Smooth muscle cell (in vitro differentiated cells): ENCODE measurements at regions not wholly inside any gene's neighbourhood (a gene's known extent, or its start where the extent isn't known, plus 50 kb on each side); places are given as distances from the start of the nearest gene placed in this dataset.
"Not testable (repeated sequence)": the region's sequence is repeated elsewhere in the genome, so short reads cannot be mapped to it uniquely, and the experiment has no call there.

Experiments
- DNase-seq: peaks from one replicate; lab custom pipeline; 2025; ENCODE audit not compliant: unreplicated experiment; lab: John Stamatoyannopoulos, UW
- H2AFZ ChIP-seq: fragments of 200-600 bp; sonication (generic); 2 replicates; pipeline ENCODE4 v1.6.0; 2016; ENCODE audit warnings: antibody characterized with exemption, low read depth, mild to moderate bottlenecking
- H3F3A ChIP-seq: fragments of 200-600 bp; sonication (generic); 2 replicates; pipeline ENCODE4 v1.6.0; 2017; ENCODE audit warnings: antibody characterized with exemption, low read depth
- H3K27ac ChIP-seq: fragments of 200-600 bp; sonication (generic); 2 replicates; pipeline ENCODE4 v1.5.1; 2016; ENCODE audit warnings: low read depth, mild to moderate bottlenecking
- H3K27me3 ChIP-seq: fragments of 200-600 bp; sonication (generic); 2 replicates; pipeline ENCODE4 v1.6.1; 2016; ENCODE audit warnings: low read depth, mild to moderate bottlenecking
- H3K36me3 ChIP-seq: fragments of 200-600 bp; sonication (generic); 2 replicates; pipeline ENCODE4 v1.5.1; 2016; ENCODE audit warnings: low read depth
- H3K4me1 ChIP-seq: fragments of 200-600 bp; sonication (generic); 2 replicates; pipeline ENCODE4 v1.5.1; 2016; ENCODE audit warnings: low read depth
- H3K4me2 ChIP-seq: fragments of 200-600 bp; sonication (generic); 2 replicates; pipeline ENCODE4 v1.6.0; 2016; ENCODE audit warnings: mild to moderate bottlenecking
- H3K4me3 ChIP-seq: fragments of 200-600 bp; sonication (generic); 2 replicates; pipeline ENCODE4 v1.5.1; 2016; ENCODE audit warnings: mild to moderate bottlenecking
- H3K79me2 ChIP-seq: fragments of 200-600 bp; sonication (generic); 2 replicates; pipeline ENCODE4 v1.6.0; 2016; ENCODE audit warnings: low read depth, mild to moderate bottlenecking
- H3K9ac ChIP-seq: fragments of 200-600 bp; sonication (generic); 2 replicates; pipeline ENCODE4 v1.6.0; 2016; ENCODE audit warnings: low read depth
- H3K9me3 ChIP-seq: fragments of 200-600 bp; sonication (generic); replicated peaks from 2 replicates; pipeline ENCODE4 v1.5.1; 2016; ENCODE audit warnings: low read depth
- H4K20me1 ChIP-seq: fragments of 200-600 bp; sonication (generic); 2 replicates; pipeline ENCODE4 v1.6.0; 2016; ENCODE audit warnings: low read depth
- WGBS: methylation state at CpG from one replicate; pipeline ENCODE4 v1.1.7; 2016; ENCODE audit warnings: low lambda C conversion rate; 5-methylcytosine and 5-hydroxymethylcytosine counted together
- TF ChIP-seq, protein P1 (sequence below): fragments of 200-600 bp; sonication (generic); IDR thresholded peaks from 2 replicates; pipeline ENCODE4 v1.5.1; 2017; ENCODE audit warnings: borderline replicate concordance, mild to moderate bottlenecking, antibody characterized with exemption; ENCODE audit not compliant: insufficient read depth, poor library complexity, severe bottlenecking

DNA sequence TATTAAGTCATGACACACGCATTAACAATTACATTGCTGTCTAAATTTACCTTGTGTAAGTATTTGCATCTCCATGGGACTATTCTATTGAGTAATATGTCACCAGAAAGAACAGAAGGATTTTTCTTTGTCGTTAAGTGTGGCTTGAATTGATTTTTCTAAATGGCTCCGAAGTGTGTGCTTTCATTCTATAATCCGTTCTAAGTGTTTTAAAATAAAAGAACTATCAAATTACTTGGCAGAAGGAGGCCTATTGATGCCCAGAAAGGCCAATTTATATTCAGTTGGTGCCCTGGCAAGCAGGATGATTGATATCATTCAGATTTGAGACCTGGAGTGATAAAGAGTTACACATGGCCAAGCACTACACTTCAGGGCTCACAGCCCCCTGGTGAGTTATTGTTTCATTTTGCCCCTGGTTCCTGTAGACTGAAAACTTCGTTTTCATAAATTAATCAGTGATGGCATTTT, 538.9 kb upstream of the ANO5 start:
- Histone ChIP-seq H3K9ac (no peak overlapping the region), H3K4me2 (no peak overlapping the region), H3K27ac (no peak overlapping the region), H4K20me1 (no peaks in the 10 kb centered on the region), H3F3A (no peaks in the 10 kb centered on the region), H3K4me1 (no peaks in the 10 kb centered on the region), H3K36me3 (no peaks in the 10 kb centered on the region), H3K9me3 (no peaks in the 10 kb centered on the region), H2AFZ (no peak overlapping the region), H3K27me3 (no peaks in the 10 kb centered on the region), H3K4me3 (no peak overlapping the region), H3K79me2 (no peaks in the 10 kb centered on the region)
- WGBS: 50% methylated on average over 5 of the region's 5 CpGs
- TF ChIP-seq, protein P1, sequence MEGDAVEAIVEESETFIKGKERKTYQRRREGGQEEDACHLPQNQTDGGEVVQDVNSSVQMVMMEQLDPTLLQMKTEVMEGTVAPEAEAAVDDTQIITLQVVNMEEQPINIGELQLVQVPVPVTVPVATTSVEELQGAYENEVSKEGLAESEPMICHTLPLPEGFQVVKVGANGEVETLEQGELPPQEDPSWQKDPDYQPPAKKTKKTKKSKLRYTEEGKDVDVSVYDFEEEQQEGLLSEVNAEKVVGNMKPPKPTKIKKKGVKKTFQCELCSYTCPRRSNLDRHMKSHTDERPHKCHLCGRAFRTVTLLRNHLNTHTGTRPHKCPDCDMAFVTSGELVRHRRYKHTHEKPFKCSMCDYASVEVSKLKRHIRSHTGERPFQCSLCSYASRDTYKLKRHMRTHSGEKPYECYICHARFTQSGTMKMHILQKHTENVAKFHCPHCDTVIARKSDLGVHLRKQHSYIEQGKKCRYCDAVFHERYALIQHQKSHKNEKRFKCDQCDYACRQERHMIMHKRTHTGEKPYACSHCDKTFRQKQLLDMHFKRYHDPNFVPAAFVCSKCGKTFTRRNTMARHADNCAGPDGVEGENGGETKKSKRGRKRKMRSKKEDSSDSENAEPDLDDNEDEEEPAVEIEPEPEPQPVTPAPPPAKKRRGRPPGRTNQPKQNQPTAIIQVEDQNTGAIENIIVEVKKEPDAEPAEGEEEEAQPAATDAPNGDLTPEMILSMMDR: no peak
- DNase-seq: no peak

DNA sequence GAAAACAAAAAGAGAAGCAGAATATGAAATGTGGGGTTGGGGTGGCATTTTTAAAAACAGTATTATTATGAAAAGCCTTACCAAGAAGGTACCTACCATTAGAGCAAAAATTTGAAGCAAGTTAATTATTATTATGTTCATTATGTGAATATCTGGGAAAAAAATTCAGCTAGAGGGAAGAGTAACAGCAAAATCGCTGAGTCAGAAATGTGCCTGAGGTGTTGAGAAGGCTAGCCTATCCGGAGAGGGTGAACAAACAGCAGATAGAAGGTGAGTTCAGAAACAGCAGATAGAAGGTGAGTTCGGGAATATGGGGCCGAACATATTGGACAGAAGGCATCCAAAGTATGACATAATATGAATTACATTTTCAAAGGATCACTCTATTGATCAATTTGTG, 536.8 kb upstream of the ANO5 start:
- TF ChIP-seq, protein P1: no peak
- Histone ChIP-seq H3K27ac (no peak overlapping the region), H3K79me2 (no peaks in the 10 kb centered on the region), H3K27me3 (no peaks in the 10 kb centered on the region), H3F3A (no peaks in the 10 kb centered on the region), H3K4me2 (no peak overlapping the region), H3K9me3 (no peaks in the 10 kb centered on the region), H3K36me3 (no peaks in the 10 kb centered on the region), H3K9ac (no peak overlapping the region), H3K4me3 (no peak overlapping the region), H4K20me1 (no peaks in the 10 kb centered on the region), H2AFZ (no peak overlapping the region), H3K4me1 (no peaks in the 10 kb centered on the region)
- DNase-seq: no peak
- whole genome bisulfite sequencing: 91% methylated on average over 4 of the region's 4 CpGs

DNA sequence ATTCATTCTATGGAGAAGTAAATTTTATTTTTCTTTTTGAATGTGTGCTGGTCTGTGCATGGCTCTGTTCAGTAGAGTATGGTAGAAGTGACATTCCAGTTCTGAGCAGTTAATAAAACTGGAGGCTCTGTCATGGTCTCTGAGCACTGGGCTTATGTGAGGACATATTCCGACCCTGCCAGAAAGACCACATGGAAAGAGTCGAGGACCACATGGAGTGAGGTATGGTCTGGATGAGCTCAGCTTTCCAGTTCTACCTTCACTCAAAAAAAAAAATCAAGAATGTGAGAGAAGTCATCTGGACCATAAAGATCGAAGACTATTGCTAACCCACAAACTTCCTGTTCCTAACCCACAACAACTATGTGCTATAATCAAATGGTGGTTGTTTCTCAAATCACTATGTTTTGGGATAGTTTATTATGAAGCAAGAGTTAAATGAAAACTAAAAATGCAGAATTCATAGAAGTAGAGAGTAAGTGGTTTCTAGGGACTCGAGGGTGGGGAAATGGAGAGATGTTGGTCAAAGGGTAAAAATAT, 534.2 kb upstream of the ANO5 start:
- Histone ChIP-seq H3K4me3 (no peak overlapping the region), H3K9ac (no peak overlapping the region), H2AFZ (no peak overlapping the region), H3K27ac (no peak overlapping the region), H3K4me1 (no peaks in the 10 kb centered on the region), H3K36me3 (no peaks in the 10 kb centered on the region), H3K79me2 (no peaks in the 10 kb centered on the region), H3K27me3 (no peaks in the 10 kb centered on the region), H3F3A (no peaks in the 10 kb centered on the region), H4K20me1 (no peaks in the 10 kb centered on the region), H3K9me3 (no peaks in the 10 kb centered on the region), H3K4me2 (no peak overlapping the region)
- DNase-seq: no peak
- TF ChIP-seq, protein P1: no peak
- 94% methylated on average over 4 of the region's 4 CpGs for WGBS

DNA sequence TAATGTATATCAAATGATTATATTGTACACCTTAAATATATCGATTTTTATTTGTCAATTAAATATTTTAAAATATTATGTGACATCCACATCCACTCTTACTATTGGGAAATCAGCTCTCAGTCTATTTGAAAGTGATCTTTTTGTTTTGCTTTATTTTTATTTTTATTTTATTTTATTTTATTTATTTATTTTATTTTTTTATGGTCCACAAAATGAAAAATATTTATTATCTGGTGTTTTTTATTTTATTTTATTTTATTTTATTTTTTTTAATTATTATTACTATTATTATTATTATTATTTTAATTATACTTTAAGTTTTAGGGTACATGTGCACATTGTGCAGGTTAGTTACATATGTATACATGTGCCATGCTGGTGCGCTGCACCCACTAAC, 533.5 kb upstream of the ANO5 start:
- not testable (repeated sequence) for H3K79me2 ChIP-seq, H3K27me3 ChIP-seq, H3K4me3 ChIP-seq, H3K4me2 ChIP-seq, H3K27ac ChIP-seq, DNase-seq, H3K9me3 ChIP-seq, H3K36me3 ChIP-seq, H2AFZ ChIP-seq, H3K4me1 ChIP-seq, H3K9ac ChIP-seq, H3F3A ChIP-seq, H4K20me1 ChIP-seq
- WGBS: 65% methylated on average over 1 of the region's 2 CpGs
